Vagina (tissue), 2 donors: ENCODE measurements at regions not wholly inside any gene's neighbourhood (a gene's known extent, or its start where the extent isn't known, plus 50 kb on each side); places are given as distances from the start of the nearest gene placed in this dataset.

Experiments used
- DNase-seq, 2 donors: peaks; one replicate each; pipeline ENCODE4 v3.0.0-alpha.2; 2017; ENCODE audit errors: extremely low spot score in 2 of 2
- H3K27ac ChIP-seq: fragments of 200-600 bp; sonication (generic); one replicate; pipeline ENCODE4 v1.5.1; 2019
- H3K27me3 ChIP-seq: fragments of 200-600 bp; sonication (generic); one replicate; pipeline ENCODE4 v1.5.1; 2019
- H3K36me3 ChIP-seq, 2 donors: fragments of 200-600 bp; sonication (generic); one replicate each; pipeline ENCODE4 v1.5.1; 2017 to 2019
- H3K4me1 ChIP-seq: fragments of 200-600 bp; sonication (generic); one replicate; pipeline ENCODE4 v1.5.1; 2019
- H3K4me3 ChIP-seq, 2 donors: fragments of 200-600 bp; sonication (generic); 1 replicate in 1 of 2; 2 replicates in 1 of 2; pipeline ENCODE4 v1.5.1; 2016 to 2019
- H3K9me3 ChIP-seq: fragments of 200-600 bp; sonication (generic); one replicate; pipeline ENCODE4 v1.5.1; 2019
- CTCF ChIP-seq, 3 experiments: fragments of 450-650 bp in 2 of 3; fragments of 200-600 bp in 1 of 3; sonication (generic) in 1 of 3; IDR thresholded peaks; one replicate each; pipeline ENCODE4 v1.5.1; 2017 to 2019; ENCODE audit warnings: antibody characterized with exemption in 3 of 3, mild to moderate bottlenecking in 2 of 3, moderate library complexity in 2 of 3
- POLR2A ChIP-seq, 2 donors: fragments of 450-650 bp; IDR thresholded peaks; one replicate each; pipeline ENCODE4 v1.6.1; 2017; ENCODE audit warnings: antibody characterized with exemption in 2 of 2, mild to moderate bottlenecking in 2 of 2, moderate library complexity in 2 of 2
- POLR2AphosphoS5 ChIP-seq, 2 donors: sonication (generic); formaldehyde crosslinking; IDR thresholded peaks; one replicate each; pipeline ENCODE4 v1.9.0; 2017; ENCODE audit warnings: antibody characterized with exemption in 2 of 2, mild to moderate bottlenecking in 2 of 2, low read depth in 1 of 2; ENCODE audit not compliant: insufficient read depth in 1 of 2
- intact Hi-C: fragments of 100-400 bp; cut with DNase I; formaldehyde crosslinking; loops from one replicate; pipeline ENCODE4 v1.15.1; 2023

- Histone ChIP-seq H3K9me3 (no peaks in the 10 kb centered on the region), H3K27ac (no peak overlapping the region), H3K27me3 (no peaks in the 10 kb centered on the region), H3K4me1 (no peaks in the 10 kb centered on the region), H3K4me3 (no peak overlapping the region), H3K36me3 (no peaks in the 10 kb centered on the region)
- no peak for DNase-seq
- intact Hi-C loops: no loop called here
- TF ChIP-seq CTCF (IDR thresholded peaks at IDR 0.05): no peak
- no peak for TF ChIP-seq POLR2A (IDR thresholded peaks at IDR 0.05)
- no peak for TF ChIP-seq POLR2AphosphoS5 (IDR thresholded peaks at IDR 0.05; ENCODE audit: insufficient read depth in 1 of 2, low read depth in 1 of 2)
Observed at GRCh38 chr5:164097749-164098148, 592.3 kb downstream of the MAT2B start.

- intact Hi-C loops: no loop called here
- no peak for DNase-seq
- no peaks in the 10 kb centered on the region for H3K36me3 ChIP-seq
- H3K4me3 ChIP-seq: no peak overlapping the region
- H3K4me1 ChIP-seq: no peaks in the 10 kb centered on the region
- H3K27ac ChIP-seq: no peak overlapping the region
- no peaks in the 10 kb centered on the region for H3K9me3 ChIP-seq
- no peaks in the 10 kb centered on the region for H3K27me3 ChIP-seq
- TF ChIP-seq POLR2AphosphoS5 (IDR thresholded peaks at IDR 0.05; ENCODE audit: insufficient read depth in 1 of 2, low read depth in 1 of 2): no peak
- TF ChIP-seq CTCF (IDR thresholded peaks at IDR 0.05): no peak
- no peak for TF ChIP-seq POLR2A (IDR thresholded peaks at IDR 0.05)
Observed at GRCh38 chr5:164098531-164098930, 593.1 kb downstream of the MAT2B start.

GRCh38 chr5:164098979-164099378 is 593.6 kb downstream of the MAT2B start:
- intact Hi-C loops: no loop called here

GRCh38 chr5:164115420-164115819 is 610.0 kb downstream of the MAT2B start:
- Histone ChIP-seq H3K4me1 (no peaks in the 10 kb centered on the region), H3K9me3 (no peaks in the 10 kb centered on the region), H3K36me3 (no peaks in the 10 kb centered on the region), H3K4me3 (no peak overlapping the region), H3K27me3 (no peaks in the 10 kb centered on the region), H3K27ac (no peak overlapping the region)
- intact Hi-C loops: no loop called here
- DNase-seq: no peak
- TF ChIP-seq CTCF (IDR thresholded peaks at IDR 0.05): no peak

More at GRCh38 chr5:164098979-164099378, 593.6 kb downstream of the MAT2B start:
- no peak overlapping the region for H3K4me3 ChIP-seq
- no peaks in the 10 kb centered on the region for H3K4me1 ChIP-seq
- no peak for DNase-seq
- no peaks in the 10 kb centered on the region for H3K36me3 ChIP-seq
- no peak overlapping the region for H3K27ac ChIP-seq
- H3K9me3 ChIP-seq: no peaks in the 10 kb centered on the region
- TF ChIP-seq POLR2AphosphoS5 (IDR thresholded peaks at IDR 0.05; ENCODE audit: insufficient read depth in 1 of 2, low read depth in 1 of 2): no peak
- TF ChIP-seq CTCF (IDR thresholded peaks at IDR 0.05): no peak
- TF ChIP-seq POLR2A (IDR thresholded peaks at IDR 0.05): no peak
- no peaks in the 10 kb centered on the region for H3K27me3 ChIP-seq

- H3K36me3 ChIP-seq: no peaks in the 10 kb centered on the region
- no peak for TF ChIP-seq CTCF (IDR thresholded peaks at IDR 0.05)
- TF ChIP-seq POLR2A (IDR thresholded peaks at IDR 0.05): no peak
- no peak for TF ChIP-seq POLR2AphosphoS5 (IDR thresholded peaks at IDR 0.05; ENCODE audit: insufficient read depth in 1 of 2, low read depth in 1 of 2)
- intact Hi-C loops: no loop called here
Observed at GRCh38 chr5:164119806-164120447, 614.5 kb downstream of the MAT2B start.

More at GRCh38 chr5:164119806-164120447, 614.5 kb downstream of the MAT2B start:
- DNase-seq: no peak
- Histone ChIP-seq H3K9me3 (no peaks in the 10 kb centered on the region), H3K4me1 (no peaks in the 10 kb centered on the region), H3K27me3 (no peaks in the 10 kb centered on the region), H3K4me3 (no peak overlapping the region), H3K27ac (no peak overlapping the region)
